Upper lobe of left lung (tissue), 6 donors: ENCODE measurements at regions not wholly inside any gene's neighbourhood (a gene's known extent, or its start where the extent isn't known, plus 50 kb on each side); places are given as distances from the start of the nearest gene placed in this dataset.

Experiments used
- ATAC-seq, 2 donors: fragments of 200-7000 bp; cut with Tn5 transposase; one replicate each; pipeline ENCODE4 v1.9.1; 2022; ENCODE audit warnings: mild to moderate bottlenecking in 2 of 2, moderate library complexity in 2 of 2; ENCODE audit not compliant: low FRiP score in 2 of 2
- DNase-seq, 2 donors: peaks; one replicate each; pipeline ENCODE4 v3.0.0-alpha.2; 2019 to 2020
- H3K27ac ChIP-seq, 4 donors: fragments of 200-600 bp; sonication (generic); one replicate each; pipeline ENCODE4 v1.5.1; 2016 to 2019
- H3K27me3 ChIP-seq, 4 donors: fragments of 200-600 bp; sonication (generic); one replicate each; pipeline ENCODE4 v1.5.1; 2017 to 2019
- H3K36me3 ChIP-seq, 4 donors: fragments of 200-600 bp; sonication (generic); one replicate each; pipeline ENCODE4 v1.5.1; 2016 to 2019
- H3K4me1 ChIP-seq, 4 donors: fragments of 200-600 bp; sonication (generic); one replicate each; pipeline ENCODE4 v1.5.1; 2018 to 2019
- H3K4me3 ChIP-seq, 4 donors: fragments of 200-600 bp; sonication (generic); one replicate each; pipeline ENCODE4 v1.5.1; 2017 to 2019; ENCODE audit warnings: mild to moderate bottlenecking in 2 of 4, moderate library complexity in 1 of 4
- H3K9me3 ChIP-seq, 4 donors: fragments of 200-600 bp; sonication (generic); one replicate each; pipeline ENCODE4 v1.5.1; 2018 to 2019
- CTCF ChIP-seq, 6 experiments: fragments of 450-650 bp in 4 of 6; fragments of 200-600 bp in 2 of 6; sonication (generic) in 2 of 6; IDR thresholded peaks; one replicate each; pipeline ENCODE4 v1.5.1; 2016 to 2019; ENCODE audit warnings: antibody characterized with exemption in 6 of 6
- EP300 ChIP-seq, 4 donors: sonication (generic); formaldehyde crosslinking; IDR thresholded peaks; one replicate each; pipeline ENCODE4 v1.5.1; 2017; ENCODE audit warnings: antibody characterized with exemption in 4 of 4, control low read depth in 2 of 4
- POLR2A ChIP-seq, 4 donors: fragments of 450-650 bp; IDR thresholded peaks; one replicate each; pipeline ENCODE4 v1.5.1; 2016 to 2017; ENCODE audit warnings: antibody characterized with exemption in 4 of 4, mild to moderate bottlenecking in 2 of 4
- POLR2AphosphoS5 ChIP-seq, 2 donors: sonication (generic); formaldehyde crosslinking; IDR thresholded peaks; one replicate each; pipeline ENCODE4 v1.5.1; 2017; ENCODE audit warnings: antibody characterized with exemption in 2 of 2
- WGBS, 2 donors: methylation state at CpG; one replicate each; pipeline ENCODE4 v1.1.5; 2017 to 2018; 5-methylcytosine and 5-hydroxymethylcytosine counted together
- donor health status: DM: no; HTN: no; CAD: no; lungs with moderate emphysema.
- donor health status: DM: no; HTN: yes; CAD: no; lungs with severe emphysema.

GRCh38 chr10:124180044-124180745 is 86.8 kb upstream of the CHST15 start:
- Histone ChIP-seq H3K4me3 (no peak overlapping the region), H3K36me3 (no peaks in the 10 kb centered on the region), H3K27ac (no peak overlapping the region), H3K27me3 (no peaks in the 10 kb centered on the region), H3K9me3 (no peaks in the 10 kb centered on the region), H3K4me1 (no peaks in the 10 kb centered on the region)
- no peak for TF ChIP-seq CTCF (IDR thresholded peaks at IDR 0.05)
- TF ChIP-seq POLR2A (IDR thresholded peaks at IDR 0.05): no peak
- TF ChIP-seq POLR2AphosphoS5 (IDR thresholded peaks at IDR 0.05): no peak
- no peak for TF ChIP-seq EP300 (IDR thresholded peaks at IDR 0.05)
- WGBS, 2 donors: 65 to 90% methylated on average over 8 of the region's 8 CpGs
- no peak for ATAC-seq
- no peak for DNase-seq

GRCh38 chr10:124179308-124180043 is 86.1 kb upstream of the CHST15 start:
- Histone ChIP-seq H3K36me3 (no peaks in the 10 kb centered on the region), H3K9me3 (no peaks in the 10 kb centered on the region), H3K27ac (no peak overlapping the region), H3K27me3 (no peaks in the 10 kb centered on the region), H3K4me1 (no peaks in the 10 kb centered on the region), H3K4me3 (no peak overlapping the region)
- WGBS, 2 donors: 90 to 94% methylated on average over 3 of the region's 3 CpGs
- TF ChIP-seq CTCF (IDR thresholded peaks at IDR 0.05) (no peak), POLR2AphosphoS5 (IDR thresholded peaks at IDR 0.05) (no peak)
- no peak for DNase-seq
- ATAC-seq: no peak

GRCh38 chr10:124177180-124177518 is 83.8 kb upstream of the CHST15 start:
- 86 to 93% methylated on average over 5 of the region's 5 CpGs for whole genome bisulfite sequencing, 2 donors
- H3K4me1 ChIP-seq: no peaks in the 10 kb centered on the region
- H3K9me3 ChIP-seq: no peaks in the 10 kb centered on the region
- no peak overlapping the region for H3K4me3 ChIP-seq
- H3K36me3 ChIP-seq: no peaks in the 10 kb centered on the region
- H3K27ac ChIP-seq: no peak overlapping the region
- no peaks in the 10 kb centered on the region for H3K27me3 ChIP-seq
- ATAC-seq (no peak), DNase-seq (no peak)
- no peak for TF ChIP-seq EP300 (IDR thresholded peaks at IDR 0.05)
- TF ChIP-seq POLR2A (IDR thresholded peaks at IDR 0.05): no peak
- TF ChIP-seq CTCF (IDR thresholded peaks at IDR 0.05): no peak
- TF ChIP-seq POLR2AphosphoS5 (IDR thresholded peaks at IDR 0.05): no peak

GRCh38 chr10:124176349-124177179 is 83.2 kb upstream of the CHST15 start:
- no peaks in the 10 kb centered on the region for H3K27me3 ChIP-seq
- no peak for DNase-seq
- TF ChIP-seq CTCF (IDR thresholded peaks at IDR 0.05) (no peak), POLR2AphosphoS5 (IDR thresholded peaks at IDR 0.05) (no peak), EP300 (IDR thresholded peaks at IDR 0.05) (no peak), POLR2A (IDR thresholded peaks at IDR 0.05) (no peak)
- ATAC-seq: no peak
- no peaks in the 10 kb centered on the region for H3K4me1 ChIP-seq
- H3K4me3 ChIP-seq: no peak overlapping the region
- 71 to 76% methylated on average over 12 to 15 of the region's 15 CpGs for WGBS, 2 donors
- H3K9me3 ChIP-seq: no peaks in the 10 kb centered on the region
- no peak overlapping the region for H3K27ac ChIP-seq
- H3K36me3 ChIP-seq: no peaks in the 10 kb centered on the region
